Activated effector memory CD4-positive, alpha-beta T cell treated with anti-CD3 and anti-CD28 coated beads, Interleukin-2, amount 50 U/mL, for 16 hours (primary cell): ENCODE measurements at regions not wholly inside any gene's neighbourhood (a gene's known extent, or its start where the extent isn't known, plus 50 kb on each side); places are given as distances from the start of the nearest gene placed in this dataset.

ENCODE experiments used
- DNase-seq: peaks from one replicate; pipeline ENCODE4 v3.0.0-alpha.2; 2020

DNA sequence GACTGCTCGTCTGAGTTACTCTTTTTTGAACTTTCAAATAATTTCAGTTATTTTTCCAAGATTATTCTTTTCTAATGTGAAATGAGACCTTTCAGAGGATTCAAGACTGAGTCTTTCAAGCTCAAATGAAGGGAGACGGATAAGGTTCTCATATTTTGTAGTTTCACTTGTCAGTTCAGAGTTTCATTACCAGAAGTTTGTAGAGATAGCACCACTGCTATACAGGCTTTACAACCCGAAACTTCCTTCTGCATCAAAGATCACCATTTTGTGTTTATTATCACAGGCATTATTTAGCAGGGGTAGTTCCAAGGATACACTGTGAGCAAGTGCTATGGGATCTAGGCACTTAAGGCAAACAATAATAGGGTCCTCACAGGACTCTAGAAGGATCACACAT, 74.7 kb upstream of the EPHA7 start:
- DNase-seq: no peak

DNA sequence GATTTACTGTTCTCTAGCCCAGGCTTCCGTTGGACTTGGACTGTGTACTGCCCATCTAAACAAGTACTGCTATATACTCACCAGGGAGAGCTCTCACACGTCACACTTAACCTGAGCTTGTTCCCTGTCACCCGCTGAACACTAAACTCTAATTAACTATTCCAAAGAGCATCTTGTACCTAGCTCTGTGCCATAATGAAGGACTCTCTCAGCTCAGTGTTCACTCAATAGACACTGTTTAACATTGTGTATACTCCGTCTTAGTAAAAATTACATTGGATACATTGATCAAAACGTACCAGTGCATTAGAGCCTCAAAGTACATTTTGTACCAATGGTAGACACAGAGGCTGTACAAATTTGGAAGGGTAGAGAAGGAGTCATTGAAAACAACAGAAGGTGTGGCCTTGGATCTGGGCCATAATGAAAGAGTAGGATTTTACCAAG, 55.4 kb upstream of the EPHA7 start:
- DNase-seq: no peak

DNA sequence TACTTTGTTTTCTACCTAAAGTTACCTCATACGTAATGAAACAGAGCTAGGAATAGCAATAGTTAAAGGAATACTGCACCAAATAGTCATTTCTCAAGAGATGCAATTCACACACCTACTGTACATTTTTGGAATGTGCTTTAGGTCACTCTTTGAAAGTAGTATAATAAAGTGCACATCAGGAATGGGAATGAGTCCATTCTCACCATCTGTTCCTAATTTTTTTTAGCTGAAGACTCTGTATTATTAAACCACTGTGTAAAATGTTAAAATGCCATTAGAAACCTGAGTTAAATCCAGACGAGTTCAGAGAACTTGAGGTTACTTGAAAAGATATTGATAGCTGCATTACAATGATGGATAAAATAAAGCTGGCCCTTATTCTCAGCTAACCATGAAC, 51.9 kb upstream of the EPHA7 start:
- no peak for DNase-seq
